Spleen (tissue), 11 donors: ENCODE measurements at regions not wholly inside any gene's neighbourhood (a gene's known extent, or its start where the extent isn't known, plus 50 kb on each side); places are given as distances from the start of the nearest gene placed in this dataset.

Experiments used
- DNase-seq: peaks from one replicate; pipeline ENCODE4 v3.0.0-alpha.2; 2020
- H3K27ac ChIP-seq, 8 donors: fragments of 200-600 bp; sonication (generic) in 7 of 8; 1 replicate in 4 of 8; 2 replicates in 4 of 8; pipeline versions ENCODE4 v1.5.0 to v1.8.0; 2016 to 2021; ENCODE audit warnings: inconsistent platforms in 4 of 8, mild to moderate bottlenecking in 4 of 8, moderate library complexity in 1 of 8
- H3K27me3 ChIP-seq, 7 donors: fragments of 200-600 bp; sonication (generic) in 6 of 7; replicated peaks in 1 of 7; 1 replicate in 4 of 7; 2 replicates in 3 of 7; pipeline versions ENCODE4 v1.5.0 to v1.8.0; 2016 to 2021; ENCODE audit warnings: inconsistent platforms in 3 of 7, mild to moderate bottlenecking in 1 of 7
- H3K36me3 ChIP-seq, 6 donors: fragments of 200-600 bp; sonication (generic) in 5 of 6; 1 replicate in 4 of 6; 2 replicates in 2 of 6; pipeline versions ENCODE4 v1.5.0 to v1.8.0; 2016 to 2021; ENCODE audit warnings: inconsistent platforms in 2 of 6
- H3K4me1 ChIP-seq, 6 donors: fragments of 200-600 bp; sonication (generic) in 5 of 6; 1 replicate in 3 of 6; 2 replicates in 3 of 6; pipeline versions ENCODE4 v1.5.0 to v1.8.0; 2016 to 2021; ENCODE audit warnings: inconsistent platforms in 3 of 6
- H3K4me3 ChIP-seq, 8 donors: fragments of 200-600 bp; sonication (generic) in 7 of 8; 1 replicate in 4 of 8; 2 replicates in 4 of 8; pipeline versions ENCODE4 v1.5.0 to v1.8.0; 2016 to 2021; ENCODE audit warnings: inconsistent platforms in 4 of 8, mild to moderate bottlenecking in 4 of 8, moderate library complexity in 2 of 8
- H3K9me3 ChIP-seq, 8 donors: fragments of 200-600 bp; sonication (generic) in 7 of 8; 1 replicate in 4 of 8; 2 replicates in 4 of 8; pipeline versions ENCODE4 v1.5.0 to v1.8.0; 2016 to 2021; ENCODE audit warnings: inconsistent platforms in 4 of 8
- CTCF ChIP-seq, 11 experiments: fragments of 200-600 bp in 7 of 11; fragments of 450-650 bp in 4 of 11; sonication (generic) in 4 of 11; IDR thresholded peaks in 8 of 11; conservative IDR thresholded peaks in 3 of 11; 1 replicate in 7 of 11; 2 replicates in 4 of 11; pipeline versions ENCODE4 v1.4.0 to v1.8.0; 2016 to 2021; ENCODE audit warnings: antibody characterized with exemption in 11 of 11, inconsistent platforms in 4 of 11, mild to moderate bottlenecking in 1 of 11
- POLR2A ChIP-seq, 3 donors: fragments of 450-650 bp; IDR thresholded peaks; one replicate each; pipeline ENCODE4 v1.5.1; 2017; ENCODE audit warnings: antibody characterized with exemption in 3 of 3, mild to moderate bottlenecking in 1 of 3
- POLR2AphosphoS5 ChIP-seq, 3 donors: sonication (generic); formaldehyde crosslinking; IDR thresholded peaks; one replicate each; pipeline ENCODE4 v1.5.1; 2017; ENCODE audit warnings: antibody characterized with exemption in 3 of 3
- WGBS, 5 donors: extraction: QIAGEN DNeasy Blood & Tissue Kit in 3 of 5; methylation state at CpG; one replicate each; pipeline versions ENCODE4 v1.1.5 to v1.1.7; 2013 to 2018; 5-methylcytosine and 5-hydroxymethylcytosine counted together
- intact Hi-C: fragments of 100-400 bp; cut with DNase I; formaldehyde crosslinking; loops from one replicate; pipeline ENCODE4 v1.15.0; 2023; ENCODE audit warnings: low total_unique reads
- donor health status: healthy with polysubstance abuse.
- donor health status: DM: no; HTN: no; CAD: no; lungs with moderate emphysema.
- donor health status: DM: no; HTN: no; CAD: no.
- donor health status: Bipolar disorder and iron deficiency.
- donor health status: healthy.
- donor health status: DM: no; HTN: no; CAD: no.
- donor health status: DM: yes; HTN: yes; CAD: no.

GRCh38 chr21:15592957-15593356, 136.8 kb upstream of the USP25 start:
- Histone ChIP-seq H3K27ac (no peak overlapping the region), H3K4me3 (no peak overlapping the region), H3K9me3 (no peaks in the 10 kb centered on the region), H3K27me3 (no peaks in the 10 kb centered on the region), H3K36me3 (no peaks in the 10 kb centered on the region), H3K4me1 (no peaks in the 10 kb centered on the region)
- DNase-seq: no peak
- TF ChIP-seq POLR2A (IDR thresholded peaks at IDR 0.05): no peak
- no peak for TF ChIP-seq POLR2AphosphoS5 (IDR thresholded peaks at IDR 0.05)
- TF ChIP-seq CTCF (IDR thresholded peaks at IDR 0.05 in 8 of 11, conservative IDR thresholded peaks at IDR 0.05 in 3 of 11): no peak
- intact Hi-C loops: loop anchor here (10.0 kb wide), 1 partner anchor 1338 kb away; no protein-coding TSS in a partner anchor

GRCh38 chr21:15601390-15601789, 128.4 kb upstream of the USP25 start:
- intact Hi-C loops: no loop called here
- Histone ChIP-seq H3K4me3 (no peak overlapping the region), H3K27ac (no peak overlapping the region), H3K27me3 (no peaks in the 10 kb centered on the region), H3K4me1 (no peaks in the 10 kb centered on the region), H3K36me3 (no peaks in the 10 kb centered on the region), H3K9me3 (no peaks in the 10 kb centered on the region)
- no peak for DNase-seq
- TF ChIP-seq POLR2AphosphoS5 (IDR thresholded peaks at IDR 0.05) (no peak), CTCF (IDR thresholded peaks at IDR 0.05 in 8 of 11, conservative IDR thresholded peaks at IDR 0.05 in 3 of 11) (no peak), POLR2A (IDR thresholded peaks at IDR 0.05) (no peak)

- no peaks in the 10 kb centered on the region for H3K36me3 ChIP-seq
- H3K27ac ChIP-seq: no peak overlapping the region
- 45 to 70% (median 58%) methylated on average over 2 of the region's 2 CpGs for WGBS, 5 donors
- no peaks in the 10 kb centered on the region for H3K27me3 ChIP-seq
- no peak for DNase-seq
- TF ChIP-seq CTCF (IDR thresholded peaks at IDR 0.05 in 8 of 11, conservative IDR thresholded peaks at IDR 0.05 in 3 of 11): no peak
- no peak for TF ChIP-seq POLR2AphosphoS5 (IDR thresholded peaks at IDR 0.05)
- TF ChIP-seq POLR2A (IDR thresholded peaks at IDR 0.05): no peak
- no peaks in the 10 kb centered on the region for H3K9me3 ChIP-seq
- intact Hi-C loops: no loop called here
- H3K4me3 ChIP-seq: no peak overlapping the region
- H3K4me1 ChIP-seq: no peaks in the 10 kb centered on the region
These were observed 125.4 kb upstream of the USP25 start for GRCh38 chr21:15604413-15604812.

GRCh38 chr21:15614766-15615165, 115.0 kb upstream of the USP25 start:
- DNase-seq: no peak
- 46 to 86% (median 75%) methylated on average over 1 of the region's 1 CpG for WGBS, 5 donors
- Histone ChIP-seq H3K27me3 (no peaks in the 10 kb centered on the region), H3K4me3 (no peak overlapping the region), H3K36me3 (no peaks in the 10 kb centered on the region), H3K9me3 (peaks cover 0 to 11% (median 0%) of the 10 kb centered on the region in 8 donors), H3K4me1 (no peaks in the 10 kb centered on the region), H3K27ac (no peak overlapping the region)
- no peak for TF ChIP-seq CTCF (IDR thresholded peaks at IDR 0.05 in 8 of 11, conservative IDR thresholded peaks at IDR 0.05 in 3 of 11)
- no peak for TF ChIP-seq POLR2A (IDR thresholded peaks at IDR 0.05)
- TF ChIP-seq POLR2AphosphoS5 (IDR thresholded peaks at IDR 0.05): no peak
- intact Hi-C loops: no loop called here
